ENCODE measurements at regions not wholly inside any gene's neighbourhood (a gene's known extent, or its start where the extent isn't known, plus 50 kb on each side); places are given as distances from the start of the nearest gene placed in this dataset.

DNA sequence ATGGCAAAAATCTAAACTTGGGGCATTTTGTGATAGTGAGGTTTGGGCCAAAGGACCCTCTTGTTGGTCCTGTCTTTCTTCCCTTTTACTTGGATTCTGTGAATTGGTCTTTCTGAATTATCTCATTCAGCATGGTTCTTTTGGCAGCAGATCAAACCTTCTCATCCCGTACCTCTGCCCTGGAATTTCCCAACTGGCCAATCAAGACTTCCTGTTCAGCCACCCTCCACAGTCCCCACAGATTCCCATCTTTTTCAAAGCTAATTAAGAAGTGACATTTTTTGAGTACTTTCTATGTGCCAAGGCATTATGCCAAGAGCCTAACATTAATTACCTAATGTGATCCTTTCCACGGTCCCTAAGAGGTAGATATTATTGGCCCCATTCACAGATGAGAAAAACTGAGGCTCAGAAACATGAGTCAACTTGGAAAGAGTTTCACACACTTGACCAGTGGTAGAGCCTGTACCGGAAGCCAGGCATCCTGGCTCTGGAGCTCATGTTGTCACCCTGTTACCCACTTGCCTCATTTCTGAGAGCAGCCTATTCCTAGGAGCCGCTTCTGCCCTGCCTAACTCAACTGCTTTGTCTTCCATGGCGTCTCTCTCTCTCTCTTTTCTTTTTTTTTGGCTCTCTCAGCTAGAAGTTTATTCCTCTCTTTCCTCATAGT is 135.9 kb downstream of the C12orf75 start:
- no peak for TF ChIP-seq POLR2A (IDR thresholded peaks at IDR 0.05)
- TF ChIP-seq, protein P1, sequence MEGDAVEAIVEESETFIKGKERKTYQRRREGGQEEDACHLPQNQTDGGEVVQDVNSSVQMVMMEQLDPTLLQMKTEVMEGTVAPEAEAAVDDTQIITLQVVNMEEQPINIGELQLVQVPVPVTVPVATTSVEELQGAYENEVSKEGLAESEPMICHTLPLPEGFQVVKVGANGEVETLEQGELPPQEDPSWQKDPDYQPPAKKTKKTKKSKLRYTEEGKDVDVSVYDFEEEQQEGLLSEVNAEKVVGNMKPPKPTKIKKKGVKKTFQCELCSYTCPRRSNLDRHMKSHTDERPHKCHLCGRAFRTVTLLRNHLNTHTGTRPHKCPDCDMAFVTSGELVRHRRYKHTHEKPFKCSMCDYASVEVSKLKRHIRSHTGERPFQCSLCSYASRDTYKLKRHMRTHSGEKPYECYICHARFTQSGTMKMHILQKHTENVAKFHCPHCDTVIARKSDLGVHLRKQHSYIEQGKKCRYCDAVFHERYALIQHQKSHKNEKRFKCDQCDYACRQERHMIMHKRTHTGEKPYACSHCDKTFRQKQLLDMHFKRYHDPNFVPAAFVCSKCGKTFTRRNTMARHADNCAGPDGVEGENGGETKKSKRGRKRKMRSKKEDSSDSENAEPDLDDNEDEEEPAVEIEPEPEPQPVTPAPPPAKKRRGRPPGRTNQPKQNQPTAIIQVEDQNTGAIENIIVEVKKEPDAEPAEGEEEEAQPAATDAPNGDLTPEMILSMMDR (IDR thresholded peaks at IDR 0.05), result no peak

Measured in uterus (tissue), 2 donors.